ENCODE measurements at regions not wholly inside any gene's neighbourhood (a gene's known extent, or its start where the extent isn't known, plus 50 kb on each side); places are given as distances from the start of the nearest gene placed in this dataset.

DNA sequence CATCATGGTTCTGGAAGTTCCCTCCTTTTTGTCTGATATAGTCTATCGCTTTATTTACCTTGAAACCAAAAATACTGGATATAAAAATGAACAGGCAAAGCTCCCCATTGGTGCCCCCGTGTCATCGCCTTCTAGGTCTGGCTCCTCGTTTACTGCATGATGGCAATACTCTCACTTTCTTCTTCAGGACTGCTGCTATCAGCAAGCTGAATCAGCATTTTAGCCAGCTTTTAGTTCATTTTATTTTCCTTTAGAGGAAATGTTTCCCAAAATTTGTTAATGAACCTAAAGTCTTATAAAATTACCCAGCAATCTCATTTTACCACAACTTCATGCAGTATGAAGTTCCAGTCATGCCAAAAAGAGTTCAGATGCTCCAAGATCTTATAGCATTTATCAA lies 80.5 kb downstream of the ZIC3 start:
- no peak for DNase-seq (ENCODE audit: low read depth in 2 of 2)
- no peaks in the 10 kb centered on the region for H3K4me1 ChIP-seq (ENCODE audit: control insufficient read depth, extremely low read depth, insufficient read depth, low read length)
- H3K9me3 ChIP-seq (ENCODE audit: control insufficient read depth, insufficient read depth, low read depth, low read length): no peaks in the 10 kb centered on the region
- H3K4me2 ChIP-seq (ENCODE audit: extremely low read depth, insufficient read depth, low read length): no peak overlapping the region
- H2AFZ ChIP-seq (ENCODE audit: low read length): no peak overlapping the region
- no peaks in the 10 kb centered on the region for H4K20me1 ChIP-seq (ENCODE audit: control insufficient read depth, extremely low read depth, insufficient read depth, low read length)
- no peaks in the 10 kb centered on the region for H3K79me2 ChIP-seq (ENCODE audit: control insufficient read depth, insufficient read depth, low read length)
- H3K9ac ChIP-seq (ENCODE audit: insufficient read depth, low read length): no peak overlapping the region
- no peaks in the 10 kb centered on the region for H3K36me3 ChIP-seq (ENCODE audit: control insufficient read depth, insufficient read depth, low read length)
- no peak overlapping the region for H3K4me3 ChIP-seq (replicated peaks in 1 of 4; ENCODE audit: control extremely low read depth in 1 of 4, insufficient read depth in 1 of 4, low read depth in 3 of 4, low read length in 4 of 4)
- H3K27me3 ChIP-seq (ENCODE audit: control insufficient read depth, insufficient read depth, low read length): no peaks in the 10 kb centered on the region
- TF ChIP-seq EZH2 (IDR thresholded peaks at IDR 0.05; ENCODE audit: low read length, missing control alignments): no peak
- TF ChIP-seq, protein P1, sequence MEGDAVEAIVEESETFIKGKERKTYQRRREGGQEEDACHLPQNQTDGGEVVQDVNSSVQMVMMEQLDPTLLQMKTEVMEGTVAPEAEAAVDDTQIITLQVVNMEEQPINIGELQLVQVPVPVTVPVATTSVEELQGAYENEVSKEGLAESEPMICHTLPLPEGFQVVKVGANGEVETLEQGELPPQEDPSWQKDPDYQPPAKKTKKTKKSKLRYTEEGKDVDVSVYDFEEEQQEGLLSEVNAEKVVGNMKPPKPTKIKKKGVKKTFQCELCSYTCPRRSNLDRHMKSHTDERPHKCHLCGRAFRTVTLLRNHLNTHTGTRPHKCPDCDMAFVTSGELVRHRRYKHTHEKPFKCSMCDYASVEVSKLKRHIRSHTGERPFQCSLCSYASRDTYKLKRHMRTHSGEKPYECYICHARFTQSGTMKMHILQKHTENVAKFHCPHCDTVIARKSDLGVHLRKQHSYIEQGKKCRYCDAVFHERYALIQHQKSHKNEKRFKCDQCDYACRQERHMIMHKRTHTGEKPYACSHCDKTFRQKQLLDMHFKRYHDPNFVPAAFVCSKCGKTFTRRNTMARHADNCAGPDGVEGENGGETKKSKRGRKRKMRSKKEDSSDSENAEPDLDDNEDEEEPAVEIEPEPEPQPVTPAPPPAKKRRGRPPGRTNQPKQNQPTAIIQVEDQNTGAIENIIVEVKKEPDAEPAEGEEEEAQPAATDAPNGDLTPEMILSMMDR (conservative IDR thresholded peaks at IDR 0.05 in 1 of 2, IDR thresholded peaks at IDR 0.05 in 1 of 2; ENCODE audit: low read depth in 1 of 2, low read length in 2 of 2): no peak
- H3K27ac ChIP-seq (ENCODE audit: insufficient read depth, low read length): no peak overlapping the region

DNA sequence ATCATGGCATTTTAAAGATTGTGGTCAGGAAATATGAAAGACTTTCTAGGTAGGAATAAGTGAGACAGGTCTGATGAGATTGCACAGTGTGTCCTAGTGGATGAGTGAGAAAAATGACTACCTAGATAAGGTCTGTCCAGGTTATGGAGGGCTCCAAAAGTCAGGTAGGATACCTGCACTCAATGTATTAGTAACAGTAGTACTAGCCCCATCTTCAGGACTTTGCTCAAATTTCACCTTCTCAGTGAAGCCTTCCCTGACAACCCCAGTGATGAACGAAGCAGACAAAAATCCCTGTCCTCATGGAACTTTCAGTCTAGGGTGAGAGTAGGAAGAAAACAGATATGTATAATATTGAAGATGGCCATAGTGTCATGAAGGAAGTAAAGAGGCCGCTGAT lies 85.7 kb downstream of the ZIC3 start:
- Histone ChIP-seq H3K36me3 (ENCODE audit: control insufficient read depth, insufficient read depth, low read length) (no peaks in the 10 kb centered on the region), H3K79me2 (ENCODE audit: control insufficient read depth, insufficient read depth, low read length) (no peaks in the 10 kb centered on the region), H3K9me3 (ENCODE audit: control insufficient read depth, insufficient read depth, low read depth, low read length) (no peaks in the 10 kb centered on the region), H3K4me2 (ENCODE audit: extremely low read depth, insufficient read depth, low read length) (no peak overlapping the region), H3K27me3 (ENCODE audit: control insufficient read depth, insufficient read depth, low read length) (no peaks in the 10 kb centered on the region), H3K9ac (ENCODE audit: insufficient read depth, low read length) (no peak overlapping the region), H4K20me1 (ENCODE audit: control insufficient read depth, extremely low read depth, insufficient read depth, low read length) (no peaks in the 10 kb centered on the region), H3K27ac (ENCODE audit: insufficient read depth, low read length) (no peak overlapping the region), H3K4me3 (replicated peaks in 1 of 4; ENCODE audit: control extremely low read depth in 1 of 4, insufficient read depth in 1 of 4, low read depth in 3 of 4, low read length in 4 of 4) (no peak overlapping the region), H3K4me1 (ENCODE audit: control insufficient read depth, extremely low read depth, insufficient read depth, low read length) (no peaks in the 10 kb centered on the region), H2AFZ (ENCODE audit: low read length) (no peak overlapping the region)
- DNase-seq (ENCODE audit: low read depth in 2 of 2): no peak
- TF ChIP-seq, protein P1 (conservative IDR thresholded peaks at IDR 0.05 in 1 of 2, IDR thresholded peaks at IDR 0.05 in 1 of 2; ENCODE audit: low read depth in 1 of 2, low read length in 2 of 2): no peak
- no peak for TF ChIP-seq EZH2 (IDR thresholded peaks at IDR 0.05; ENCODE audit: low read length, missing control alignments)

DNA sequence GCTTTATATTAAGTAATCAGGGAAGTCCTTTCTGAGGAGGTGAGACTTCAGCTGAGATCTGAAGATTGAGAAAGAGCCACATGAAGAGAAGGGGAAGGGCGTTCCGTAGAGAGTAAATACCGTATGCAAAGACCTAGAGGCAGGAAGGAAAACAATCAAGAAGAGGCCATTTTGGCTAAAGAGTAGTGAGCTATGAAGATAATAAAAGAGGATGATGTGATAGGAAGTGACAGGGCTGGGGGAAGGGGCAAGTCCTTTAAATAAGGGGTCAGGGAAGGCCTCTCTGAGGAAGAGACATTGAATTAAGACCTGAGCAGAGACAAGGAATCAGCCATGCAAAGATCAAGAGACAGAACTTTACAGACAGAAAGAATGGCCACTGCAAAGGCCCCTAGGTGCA lies 86.2 kb downstream of the ZIC3 start:
- Histone ChIP-seq H3K27ac (ENCODE audit: insufficient read depth, low read length) (no peak overlapping the region), H4K20me1 (ENCODE audit: control insufficient read depth, extremely low read depth, insufficient read depth, low read length) (no peaks in the 10 kb centered on the region), H3K79me2 (ENCODE audit: control insufficient read depth, insufficient read depth, low read length) (no peaks in the 10 kb centered on the region), H3K9ac (ENCODE audit: insufficient read depth, low read length) (no peak overlapping the region), H3K4me1 (ENCODE audit: control insufficient read depth, extremely low read depth, insufficient read depth, low read length) (no peaks in the 10 kb centered on the region), H3K4me3 (replicated peaks in 1 of 4; ENCODE audit: control extremely low read depth in 1 of 4, insufficient read depth in 1 of 4, low read depth in 3 of 4, low read length in 4 of 4) (no peak overlapping the region), H3K27me3 (ENCODE audit: control insufficient read depth, insufficient read depth, low read length) (no peaks in the 10 kb centered on the region), H3K9me3 (ENCODE audit: control insufficient read depth, insufficient read depth, low read depth, low read length) (no peaks in the 10 kb centered on the region), H2AFZ (ENCODE audit: low read length) (no peak overlapping the region), H3K4me2 (ENCODE audit: extremely low read depth, insufficient read depth, low read length) (no peak overlapping the region), H3K36me3 (ENCODE audit: control insufficient read depth, insufficient read depth, low read length) (no peaks in the 10 kb centered on the region)
- TF ChIP-seq, protein P1 (conservative IDR thresholded peaks at IDR 0.05 in 1 of 2, IDR thresholded peaks at IDR 0.05 in 1 of 2; ENCODE audit: low read depth in 1 of 2, low read length in 2 of 2): no peak
- TF ChIP-seq EZH2 (IDR thresholded peaks at IDR 0.05; ENCODE audit: low read length, missing control alignments): no peak
- no peak for DNase-seq (ENCODE audit: low read depth in 2 of 2)

Measured in fibroblast of lung (primary cell).